ENCODE measurements at regions not wholly inside any gene's neighbourhood (a gene's known extent, or its start where the extent isn't known, plus 50 kb on each side); places are given as distances from the start of the nearest gene placed in this dataset.

- TF ChIP-seq, protein P1, sequence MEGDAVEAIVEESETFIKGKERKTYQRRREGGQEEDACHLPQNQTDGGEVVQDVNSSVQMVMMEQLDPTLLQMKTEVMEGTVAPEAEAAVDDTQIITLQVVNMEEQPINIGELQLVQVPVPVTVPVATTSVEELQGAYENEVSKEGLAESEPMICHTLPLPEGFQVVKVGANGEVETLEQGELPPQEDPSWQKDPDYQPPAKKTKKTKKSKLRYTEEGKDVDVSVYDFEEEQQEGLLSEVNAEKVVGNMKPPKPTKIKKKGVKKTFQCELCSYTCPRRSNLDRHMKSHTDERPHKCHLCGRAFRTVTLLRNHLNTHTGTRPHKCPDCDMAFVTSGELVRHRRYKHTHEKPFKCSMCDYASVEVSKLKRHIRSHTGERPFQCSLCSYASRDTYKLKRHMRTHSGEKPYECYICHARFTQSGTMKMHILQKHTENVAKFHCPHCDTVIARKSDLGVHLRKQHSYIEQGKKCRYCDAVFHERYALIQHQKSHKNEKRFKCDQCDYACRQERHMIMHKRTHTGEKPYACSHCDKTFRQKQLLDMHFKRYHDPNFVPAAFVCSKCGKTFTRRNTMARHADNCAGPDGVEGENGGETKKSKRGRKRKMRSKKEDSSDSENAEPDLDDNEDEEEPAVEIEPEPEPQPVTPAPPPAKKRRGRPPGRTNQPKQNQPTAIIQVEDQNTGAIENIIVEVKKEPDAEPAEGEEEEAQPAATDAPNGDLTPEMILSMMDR (conservative IDR thresholded peaks at IDR 0.05 in 1 of 2, IDR thresholded peaks at IDR 0.05 in 1 of 2; ENCODE audit: low read depth in 1 of 2, low read length in 2 of 2), result no peak
- TF ChIP-seq EZH2 (IDR thresholded peaks at IDR 0.05; ENCODE audit: low read length, missing control alignments), result no peak
These were observed 379.2 kb upstream of the ZFHX3 start for GRCh38 chr16:73427164-73427563.

Data from fibroblast of lung (primary cell).